Trophoblast cell (in vitro differentiated cells and primary cell): ENCODE measurements at regions not wholly inside any gene's neighbourhood (a gene's known extent, or its start where the extent isn't known, plus 50 kb on each side); places are given as distances from the start of the nearest gene placed in this dataset.

ENCODE experiments used
- DNase-seq, 2 donors: peaks; one replicate each; pipeline ENCODE4 v3.0.0-alpha.2; 2016
- H2AFZ ChIP-seq: 2 replicates; pipeline ENCODE4 v1.6.1; 2013; ENCODE audit warnings: low read length, moderate library complexity, mild to moderate bottlenecking; ENCODE audit not compliant: insufficient read depth, poor library complexity
- H2AK5ac ChIP-seq: 2 replicates; pipeline ENCODE4 v1.6.1; 2013; ENCODE audit warnings: mild to moderate bottlenecking, low read length
- H2BK120ac ChIP-seq: 2 replicates; pipeline ENCODE4 v1.6.1; 2013; ENCODE audit warnings: low read length, mild to moderate bottlenecking, moderate library complexity; ENCODE audit not compliant: insufficient read depth, poor library complexity
- H2BK12ac ChIP-seq: 2 replicates; pipeline ENCODE4 v1.6.1; 2013; ENCODE audit warnings: mild to moderate bottlenecking, low read length, moderate library complexity
- H2BK5ac ChIP-seq: 2 replicates; pipeline ENCODE4 v1.6.1; 2013; ENCODE audit warnings: low read length, low read depth, moderate library complexity, mild to moderate bottlenecking; ENCODE audit not compliant: poor library complexity
- H3K14ac ChIP-seq: 2 replicates; pipeline ENCODE4 v1.6.1; 2013; ENCODE audit warnings: mild to moderate bottlenecking, low read length
- H3K18ac ChIP-seq: 2 replicates; pipeline ENCODE4 v1.6.1; 2013; ENCODE audit warnings: mild to moderate bottlenecking, low read length
- H3K23ac ChIP-seq: 2 replicates; pipeline ENCODE4 v1.6.1; 2013; ENCODE audit warnings: low read length
- H3K27ac ChIP-seq: 2 replicates; pipeline ENCODE4 v1.5.1; 2013; ENCODE audit warnings: low read depth, mild to moderate bottlenecking, inconsistent platforms, low read length, moderate library complexity
- H3K27me3 ChIP-seq: 2 replicates; pipeline ENCODE4 v1.6.1; 2013; ENCODE audit warnings: inconsistent platforms, mild to moderate bottlenecking, low read length, moderate library complexity; ENCODE audit not compliant: insufficient read depth
- H3K36me3 ChIP-seq, 2 experiments: 1 replicate in 1 of 2; 2 replicates in 1 of 2; pipeline ENCODE4 v1.6.1; 2013; ENCODE audit warnings: low read length in 2 of 2, mild to moderate bottlenecking in 2 of 2, moderate library complexity in 1 of 2; ENCODE audit not compliant: insufficient read depth in 2 of 2, control insufficient read depth in 1 of 2
- H3K4ac ChIP-seq: 2 replicates; pipeline ENCODE4 v1.6.1; 2013; ENCODE audit warnings: low read depth, mild to moderate bottlenecking, low read length, moderate library complexity
- H3K4me1 ChIP-seq, 2 experiments: 1 replicate in 1 of 2; 2 replicates in 1 of 2; pipeline ENCODE4 v1.6.1; 2013; ENCODE audit warnings: low read length in 2 of 2, mild to moderate bottlenecking in 2 of 2, moderate library complexity in 1 of 2; ENCODE audit not compliant: insufficient read depth in 2 of 2, control insufficient read depth in 1 of 2
- H3K4me2 ChIP-seq: 2 replicates; pipeline ENCODE4 v1.6.1; 2013; ENCODE audit warnings: inconsistent platforms, mild to moderate bottlenecking, low read length, moderate library complexity
- H3K4me3 ChIP-seq: 2 replicates; pipeline ENCODE4 v1.5.1; 2013; ENCODE audit warnings: mild to moderate bottlenecking, low read depth, low read length, inconsistent platforms
- H3K79me1 ChIP-seq: one replicate; pipeline ENCODE4 v1.6.1; 2013; ENCODE audit warnings: low read length
- H3K79me2 ChIP-seq: 2 replicates; pipeline ENCODE4 v1.6.1; 2013; ENCODE audit warnings: low read length, mild to moderate bottlenecking; ENCODE audit not compliant: control insufficient read depth, insufficient read depth, poor library complexity
- H3K9ac ChIP-seq: 2 replicates; pipeline ENCODE4 v1.6.1; 2013; ENCODE audit warnings: mild to moderate bottlenecking, low read length
- H3K9me3 ChIP-seq: 2 replicates; pipeline ENCODE4 v1.6.1; 2013; ENCODE audit warnings: low read depth, mild to moderate bottlenecking, control low read depth, inconsistent platforms, low read length; ENCODE audit not compliant: insufficient read depth
- H4K12ac ChIP-seq: 2 replicates; pipeline ENCODE4 v1.6.1; 2013; ENCODE audit warnings: low read depth, mild to moderate bottlenecking, low read length, moderate library complexity
- H4K8ac ChIP-seq: 2 replicates; pipeline ENCODE4 v1.6.1; 2013; ENCODE audit warnings: low read depth, mild to moderate bottlenecking, low read length, moderate library complexity
- H4K91ac ChIP-seq: one replicate; pipeline ENCODE4 v1.6.1; 2013; ENCODE audit warnings: low read depth, mild to moderate bottlenecking, low read length, moderate library complexity
- WGBS: extraction: QIAGEN DNeasy Blood & Tissue Kit; methylation state at CpG from one replicate; pipeline ENCODE4 v1.1.7; 2013; ENCODE audit warnings: missing lambda C conversion rate; ENCODE audit not compliant: insufficient read length, insufficient coverage; ENCODE audit errors: extremely low coverage; 5-methylcytosine and 5-hydroxymethylcytosine counted together

GRCh38 chr7:68103319-68103718 is 1106.7 kb downstream of the TYW1 start:
- H3K4me1 ChIP-seq = no peaks in the 10 kb centered on the region
- no peak overlapping the region for H2AK5ac ChIP-seq
- no peak overlapping the region for H4K8ac ChIP-seq
- H3K27me3 ChIP-seq = no peaks in the 10 kb centered on the region
- H2AFZ ChIP-seq = no peak overlapping the region
- no peak overlapping the region for H2BK12ac ChIP-seq
- H3K4ac ChIP-seq = no peak overlapping the region
- no peak overlapping the region for H3K4me2 ChIP-seq
- no peaks in the 10 kb centered on the region for H3K79me1 ChIP-seq
- H3K14ac ChIP-seq = no peak overlapping the region
- H3K27ac ChIP-seq = no peak overlapping the region
- H3K79me2 ChIP-seq = no peaks in the 10 kb centered on the region
- H3K9me3 ChIP-seq = no peaks in the 10 kb centered on the region
- DNase-seq = no peak
- no CpG with 5 or more reads among the region's 1 CpG for WGBS
- H3K9ac ChIP-seq = no peak overlapping the region
- H3K18ac ChIP-seq = no peak overlapping the region
- no peak overlapping the region for H3K23ac ChIP-seq
- H4K91ac ChIP-seq = no peak overlapping the region
- no peak overlapping the region for H3K4me3 ChIP-seq
- no peak overlapping the region for H2BK5ac ChIP-seq
- no peak overlapping the region for H4K12ac ChIP-seq
- H2BK120ac ChIP-seq = no peak overlapping the region
- H3K36me3 ChIP-seq = no peaks in the 10 kb centered on the region

- H3K14ac ChIP-seq = no peak overlapping the region
- no peak for DNase-seq
- no peaks in the 10 kb centered on the region for H3K36me3 ChIP-seq
- no peaks in the 10 kb centered on the region for H3K79me1 ChIP-seq
- H2AFZ ChIP-seq = no peak overlapping the region
- no peaks in the 10 kb centered on the region for H3K27me3 ChIP-seq
- H4K91ac ChIP-seq = no peak overlapping the region
- H2AK5ac ChIP-seq = no peak overlapping the region
- H3K18ac ChIP-seq = no peak overlapping the region
- H3K4me3 ChIP-seq = no peak overlapping the region
- H2BK12ac ChIP-seq = no peak overlapping the region
- no peak overlapping the region for H2BK120ac ChIP-seq
- WGBS = no CpG with 5 or more reads among the region's 11 CpGs
- no peak overlapping the region for H2BK5ac ChIP-seq
- no peak overlapping the region for H4K8ac ChIP-seq
- no peak overlapping the region for H3K4me2 ChIP-seq
- no peaks in the 10 kb centered on the region for H3K4me1 ChIP-seq
- no peak overlapping the region for H3K4ac ChIP-seq
- H3K27ac ChIP-seq = no peak overlapping the region
- H3K79me2 ChIP-seq = no peaks in the 10 kb centered on the region
- no peak overlapping the region for H3K9ac ChIP-seq
- no peak overlapping the region for H3K23ac ChIP-seq
- H4K12ac ChIP-seq = no peak overlapping the region
- no peaks in the 10 kb centered on the region for H3K9me3 ChIP-seq
Observed at GRCh38 chr7:68107261-68107660, 1110.6 kb downstream of the TYW1 start.

GRCh38 chr7:68107968-68108367 is 1111.3 kb downstream of the TYW1 start:
- Histone ChIP-seq H3K4me3 (no peak overlapping the region), H3K27ac (no peak overlapping the region), H3K79me1 (no peaks in the 10 kb centered on the region), H3K9ac (no peak overlapping the region), H2BK12ac (no peak overlapping the region), H3K4me1 (no peaks in the 10 kb centered on the region), H3K36me3 (no peaks in the 10 kb centered on the region), H3K18ac (no peak overlapping the region), H2BK5ac (no peak overlapping the region), H3K79me2 (no peaks in the 10 kb centered on the region), H3K27me3 (no peaks in the 10 kb centered on the region), H4K12ac (no peak overlapping the region), H4K91ac (no peak overlapping the region), H3K4me2 (no peak overlapping the region), H3K14ac (no peak overlapping the region), H2AFZ (no peak overlapping the region), H3K23ac (no peak overlapping the region), H2BK120ac (no peak overlapping the region), H4K8ac (no peak overlapping the region), H3K9me3 (no peaks in the 10 kb centered on the region), H2AK5ac (no peak overlapping the region), H3K4ac (no peak overlapping the region)
- DNase-seq = no peak
- WGBS = no CpG with 5 or more reads among the region's 2 CpGs

- no peak overlapping the region for H3K18ac ChIP-seq
- H3K79me2 ChIP-seq = no peaks in the 10 kb centered on the region
- no peak overlapping the region for H4K8ac ChIP-seq
- H3K79me1 ChIP-seq = no peaks in the 10 kb centered on the region
- no peak overlapping the region for H3K23ac ChIP-seq
- WGBS = no CpG with 5 or more reads among the region's 6 CpGs
- H4K91ac ChIP-seq = no peak overlapping the region
- no peak overlapping the region for H2BK5ac ChIP-seq
- no peak overlapping the region for H2BK12ac ChIP-seq
- H3K27me3 ChIP-seq = no peaks in the 10 kb centered on the region
- no peak overlapping the region for H3K4ac ChIP-seq
- no peak overlapping the region for H3K4me2 ChIP-seq
- no peak overlapping the region for H3K4me3 ChIP-seq
- no peaks in the 10 kb centered on the region for H3K9me3 ChIP-seq
- H2AK5ac ChIP-seq = no peak overlapping the region
- H3K9ac ChIP-seq = no peak overlapping the region
- DNase-seq = no peak
- no peak overlapping the region for H4K12ac ChIP-seq
- H2BK120ac ChIP-seq = no peak overlapping the region
- H3K14ac ChIP-seq = no peak overlapping the region
- H2AFZ ChIP-seq = no peak overlapping the region
- H3K36me3 ChIP-seq = no peaks in the 10 kb centered on the region
- no peaks in the 10 kb centered on the region for H3K4me1 ChIP-seq
- no peak overlapping the region for H3K27ac ChIP-seq
Observed at GRCh38 chr7:68109299-68109698, 1112.7 kb downstream of the TYW1 start.
